GM19455 (cell line): ENCODE measurements at regions not wholly inside any gene's neighbourhood (a gene's known extent, or its start where the extent isn't known, plus 50 kb on each side); places are given as distances from the start of the nearest gene placed in this dataset.

Experiments
- ATAC-seq: cut with Tn5 transposase; IDR thresholded peaks from one replicate; pipeline ENCODE4 v1.9.1; 2021; ENCODE audit not compliant: unreplicated experiment

DNA sequence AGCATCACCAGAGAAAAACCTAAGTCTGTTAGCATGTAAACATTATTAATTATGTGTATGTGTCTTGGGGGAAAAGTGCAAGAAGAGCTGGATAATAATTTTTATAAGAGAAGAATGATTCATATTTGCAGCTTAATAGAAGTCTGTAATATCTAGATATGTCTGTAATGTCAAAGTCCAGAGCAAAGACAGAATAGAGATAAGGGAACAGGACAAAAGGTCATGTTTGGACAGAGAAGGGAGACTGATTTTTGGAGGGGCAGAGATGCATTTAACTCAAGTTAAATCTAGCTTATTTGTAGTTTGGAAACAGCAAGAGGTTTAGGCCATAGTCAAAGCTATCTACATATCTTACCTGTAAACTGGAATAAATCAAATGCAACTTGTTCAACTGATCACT lies 61.2 kb downstream of the MAGED1 start:
- no peak for ATAC-seq

DNA sequence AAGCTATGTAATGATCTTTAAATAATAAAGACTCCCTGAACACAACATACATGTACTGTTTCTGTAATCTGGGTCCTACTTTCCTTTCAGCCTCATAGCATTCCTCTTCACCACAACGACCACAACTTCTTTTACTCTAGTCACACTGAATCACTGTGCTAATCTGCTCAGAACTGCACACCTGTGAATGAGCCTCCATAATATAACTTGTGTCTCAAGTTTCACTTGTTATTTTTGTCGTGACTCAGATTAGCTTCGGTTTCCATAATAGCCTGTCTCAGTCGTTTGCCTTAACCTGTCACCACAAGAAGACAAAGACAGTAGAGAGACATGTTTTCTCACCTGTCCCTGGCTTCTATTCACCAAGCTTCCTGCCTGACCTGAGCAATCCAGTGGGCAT lies 61.8 kb downstream of the MAGED1 start:
- peak; percentile 97 for ATAC-seq

DNA sequence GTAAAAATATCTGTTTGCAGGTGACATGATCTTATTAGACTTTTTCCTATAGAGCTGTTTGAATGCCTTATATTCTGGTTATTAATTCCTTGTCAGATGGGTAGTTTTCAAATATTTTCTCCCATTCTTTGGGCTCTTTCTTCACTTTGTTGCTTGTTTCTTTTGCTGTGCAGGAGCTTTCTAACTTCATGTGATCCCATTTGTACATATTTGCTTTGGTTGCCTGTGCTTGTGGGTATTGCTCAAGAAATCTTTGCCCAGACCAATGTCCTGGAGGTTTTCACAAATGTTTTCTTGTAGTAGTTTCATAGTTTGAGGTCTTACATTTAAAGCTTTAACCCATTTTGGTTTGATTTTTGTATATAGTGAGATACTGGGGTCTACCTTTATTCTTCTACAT lies 63.0 kb downstream of the MAGED1 start:
- no peak for ATAC-seq

DNA sequence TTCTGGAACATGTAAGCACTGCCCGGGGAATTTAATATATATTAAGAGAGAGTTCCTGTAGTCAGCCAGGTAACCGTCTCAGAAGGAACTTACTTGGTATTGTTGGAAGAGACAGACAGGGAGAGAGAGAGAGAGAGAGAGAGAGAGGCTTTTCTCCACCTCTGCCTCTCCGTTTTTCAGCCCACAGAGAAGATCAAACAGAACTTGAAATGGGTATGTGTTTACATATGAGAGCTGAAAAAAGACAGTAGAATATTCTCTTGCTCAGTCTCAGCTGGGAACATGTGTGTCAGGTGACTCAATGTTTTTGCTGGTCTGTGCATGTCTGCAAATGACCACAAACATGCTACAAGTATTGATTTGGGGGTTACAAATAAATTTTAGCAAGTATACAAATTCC lies 81.9 kb downstream of the MAGED1 start:
- no peak for ATAC-seq

DNA sequence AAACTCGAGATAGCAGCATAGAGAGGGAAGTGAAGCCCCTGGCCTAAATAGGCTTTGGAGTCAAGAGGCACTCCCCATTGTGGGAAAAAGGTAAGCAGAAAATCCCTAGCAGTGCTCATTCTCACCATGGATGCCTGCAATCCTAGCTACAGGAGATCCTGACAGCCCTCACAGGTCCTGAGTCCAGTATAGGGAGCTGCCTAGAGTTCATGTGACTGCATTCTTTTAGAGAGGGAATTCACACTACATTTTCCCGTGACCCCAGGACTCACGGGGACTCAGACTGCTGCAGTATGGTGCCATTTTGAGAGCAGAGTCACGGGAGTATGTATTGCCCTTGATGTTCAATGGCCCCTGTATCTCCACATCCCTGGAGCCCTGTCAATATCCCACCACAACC lies 82.4 kb downstream of the MAGED1 start:
- ATAC-seq, result no peak

DNA sequence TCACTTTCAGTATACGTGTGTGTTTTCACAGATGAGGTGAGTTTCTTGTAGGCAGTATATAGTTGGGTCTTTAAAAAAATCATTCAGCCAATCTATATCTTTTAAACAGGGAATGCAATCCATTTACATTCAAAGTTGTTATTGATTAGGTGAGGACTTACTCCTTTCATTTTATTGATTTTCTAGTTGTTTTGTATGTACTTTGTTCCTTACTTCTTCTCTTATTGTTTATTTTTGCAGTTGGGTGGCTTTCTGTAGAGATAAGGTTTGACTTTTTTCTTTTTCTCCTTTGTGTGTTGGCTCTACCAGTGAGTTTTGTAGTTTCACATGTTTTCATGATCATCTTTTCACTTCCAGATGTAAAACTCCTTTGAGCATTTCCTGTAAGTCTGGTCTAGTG lies 83.1 kb downstream of the MAGED1 start:
- ATAC-seq, result no peak
